ENCODE measurements at regions not wholly inside any gene's neighbourhood (a gene's known extent, or its start where the extent isn't known, plus 50 kb on each side); places are given as distances from the start of the nearest gene placed in this dataset.

GRCh38 chr14:42548349-42548748 is 941.7 kb downstream of the LRFN5 start:
- no peak for TF ChIP-seq POLR2A (IDR thresholded peaks at IDR 0.05; ENCODE audit: low read depth, low read length)
- TF ChIP-seq USF2 (IDR thresholded peaks at IDR 0.05; ENCODE audit: low read depth, low read length), result no peak
- no peak for TF ChIP-seq RAD21 (IDR thresholded peaks at IDR 0.05; ENCODE audit: low read length)
- no peak for TF ChIP-seq CTCF (conservative IDR thresholded peaks at IDR 0.05; ENCODE audit: low read depth, low read length)
- no peak for TF ChIP-seq SMC3 (IDR thresholded peaks at IDR 0.05; ENCODE audit: low read depth, low read length)
- no peak for TF ChIP-seq BHLHE40 (IDR thresholded peaks at IDR 0.05; ENCODE audit: low read depth, low read length)
- TF ChIP-seq MXI1 (IDR thresholded peaks at IDR 0.05; ENCODE audit: borderline replicate concordance, low read depth, low read length), result no peak
- no peak for TF ChIP-seq CEBPB (IDR thresholded peaks at IDR 0.05; ENCODE audit: low read depth, low read length)
- no peak for TF ChIP-seq RFX5 (IDR thresholded peaks at IDR 0.05; ENCODE audit: low read depth, low read length)
